CD14-positive monocyte (primary cell): ENCODE measurements at regions not wholly inside any gene's neighbourhood (a gene's known extent, or its start where the extent isn't known, plus 50 kb on each side); places are given as distances from the start of the nearest gene placed in this dataset.

Experiments
- DNase-seq, 3 donors: peaks; one replicate each; pipeline ENCODE4 v3.0.0-alpha.2; 2011 to 2022
- H2AFZ ChIP-seq: 2 replicates; pipeline ENCODE4 v1.6.0; 2012; ENCODE audit warnings: mild to moderate bottlenecking, low read depth, low read length, inconsistent platforms; ENCODE audit not compliant: insufficient read depth, poor library complexity, severe bottlenecking
- H3K27ac ChIP-seq, 2 donors: 1 replicate in 1 of 2; 2 replicates in 1 of 2; pipeline ENCODE4 v1.5.1; 2012 to 2013; ENCODE audit warnings: low read length in 2 of 2, control low read depth in 1 of 2, inconsistent platforms in 1 of 2, low read depth in 1 of 2, mild to moderate bottlenecking in 1 of 2
- H3K27me3 ChIP-seq, 2 donors: one replicate each; pipeline versions ENCODE4 v1.6.0 to v1.6.1; 2011 to 2013; ENCODE audit warnings: low read length in 2 of 2; ENCODE audit not compliant: control insufficient read depth in 2 of 2, insufficient read depth in 2 of 2
- H3K36me3 ChIP-seq, 2 donors: replicated peaks in 1 of 2; 1 replicate in 1 of 2; 2 replicates in 1 of 2; pipeline versions ENCODE4 v1.5.1 to v1.6.1; 2012 to 2013; ENCODE audit warnings: low read length in 2 of 2, control low read depth in 1 of 2, inconsistent platforms in 1 of 2, mild to moderate bottlenecking in 1 of 2; ENCODE audit not compliant: insufficient read depth in 2 of 2, control insufficient read depth in 1 of 2
- H3K4me1 ChIP-seq, 2 donors: 1 replicate in 1 of 2; 2 replicates in 1 of 2; pipeline versions ENCODE4 v1.5.1 to v1.6.1; 2012 to 2013; ENCODE audit warnings: low read length in 2 of 2, control low read depth in 1 of 2, inconsistent platforms in 1 of 2, mild to moderate bottlenecking in 1 of 2, moderate library complexity in 1 of 2; ENCODE audit not compliant: insufficient read depth in 2 of 2, control insufficient read depth in 1 of 2
- H3K4me2 ChIP-seq: replicated peaks from 2 replicates; pipeline ENCODE3; 2012; ENCODE audit warnings: low read length, moderate library complexity, mild to moderate bottlenecking; ENCODE audit not compliant: poor library complexity, severe bottlenecking; ENCODE audit errors: extremely low read depth
- H3K4me3 ChIP-seq, 3 experiments: fragments of 200-600 bp in 1 of 3; sonication (generic) in 1 of 3; replicated peaks in 1 of 3; 1 replicate in 2 of 3; 2 replicates in 1 of 3; pipeline ENCODE4 v1.5.1; 2011 to 2013; ENCODE audit warnings: low read length in 3 of 3, mild to moderate bottlenecking in 3 of 3, control low read depth in 2 of 3, low read depth in 2 of 3, inconsistent platforms in 1 of 3, moderate library complexity in 1 of 3
- H3K79me2 ChIP-seq: 2 replicates; pipeline ENCODE4 v1.6.0; 2012; ENCODE audit warnings: mild to moderate bottlenecking, control low read depth, inconsistent platforms, low read length, moderate library complexity; ENCODE audit not compliant: insufficient read depth
- H3K9ac ChIP-seq: 2 replicates; pipeline ENCODE4 v1.6.0; 2017; ENCODE audit warnings: low read length, mild to moderate bottlenecking; ENCODE audit not compliant: insufficient read depth, poor library complexity, severe bottlenecking
- H3K9me3 ChIP-seq, 2 donors: replicated peaks in 1 of 2; 1 replicate in 1 of 2; 2 replicates in 1 of 2; pipeline versions ENCODE4 v1.5.1 to v1.6.1; 2012 to 2013; ENCODE audit warnings: low read length in 2 of 2, control low read depth in 1 of 2; ENCODE audit not compliant: control insufficient read depth in 1 of 2, insufficient read depth in 1 of 2
- H4K20me1 ChIP-seq: 2 replicates; pipeline ENCODE4 v1.6.0; 2012; ENCODE audit warnings: mild to moderate bottlenecking, low read length, control low read depth, moderate library complexity; ENCODE audit not compliant: insufficient read depth
- H3K27ac Mint-ChIP-seq, 7 donors: one replicate each; pipeline ENCODE4 v1.8.0; 2020; ENCODE audit warnings: mild to moderate bottlenecking in 7 of 7, mixed read lengths in 7 of 7, moderate library complexity in 6 of 7, inconsistent platforms in 2 of 7
- H3K27me3 Mint-ChIP-seq, 3 donors: one replicate each; pipeline ENCODE4 v1.8.0; 2021 to 2022; ENCODE audit warnings: low read depth in 3 of 3, mild to moderate bottlenecking in 3 of 3, mixed read lengths in 3 of 3, moderate library complexity in 3 of 3, inconsistent platforms in 1 of 3
- H3K36me3 Mint-ChIP-seq, 2 donors: one replicate each; pipeline ENCODE4 v1.8.0; 2020; ENCODE audit warnings: mixed read lengths in 2 of 2, inconsistent platforms in 1 of 2, mild to moderate bottlenecking in 1 of 2
- H3K4me1 Mint-ChIP-seq: one replicate; pipeline ENCODE4 v1.8.0; 2020; ENCODE audit warnings: mild to moderate bottlenecking, mixed read lengths
- H3K4me3 Mint-ChIP-seq, 2 donors: one replicate each; pipeline ENCODE4 v1.8.0; 2020; ENCODE audit warnings: mild to moderate bottlenecking in 2 of 2, mixed read lengths in 2 of 2, moderate library complexity in 1 of 2
- H3K9me3 Mint-ChIP-seq, 7 donors: one replicate each; pipeline ENCODE4 v1.8.0; 2020 to 2022; ENCODE audit warnings: mixed read lengths in 7 of 7, mild to moderate bottlenecking in 6 of 7, moderate library complexity in 6 of 7, inconsistent platforms in 2 of 7
- WGBS: methylation state at CpG from one replicate; pipeline ENCODE4 v1.1.5; 2013; ENCODE audit warnings: missing lambda C conversion rate; ENCODE audit not compliant: insufficient coverage; 5-methylcytosine and 5-hydroxymethylcytosine counted together
- intact Hi-C, 2 donors: fragments of 100-400 bp; cut with micrococcal nuclease; formaldehyde crosslinking; loops; one replicate each; pipeline versions ENCODE4 v1.15.0 to v1.15.1; 2023
- TF ChIP-seq, protein P1 (sequence below): fragments of 200-600 bp; IDR thresholded peaks from one replicate; pipeline ENCODE4 v1.8.0; 2022; ENCODE audit warnings: antibody characterized with exemption, mild to moderate bottlenecking

DNA sequence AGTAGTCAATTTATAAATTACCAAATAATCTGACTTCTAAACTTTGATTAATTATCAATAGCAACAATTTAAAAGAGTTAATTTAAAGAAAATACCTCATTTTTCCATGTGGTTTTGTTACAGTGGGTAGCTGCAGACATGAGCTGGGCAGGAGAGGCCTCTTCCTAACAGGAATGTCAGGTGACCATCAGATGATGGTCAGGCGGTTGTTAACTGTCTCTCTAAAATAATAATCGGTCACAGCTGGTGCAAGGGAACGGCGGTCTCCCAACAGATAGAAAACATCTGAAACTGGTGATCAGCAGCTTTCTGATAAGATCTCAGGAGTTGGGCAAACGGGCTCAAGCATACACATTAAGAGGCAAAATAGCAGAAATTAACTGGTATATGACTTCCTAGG is 342.7 kb upstream of the CYLC2 start:
- Histone ChIP-seq H3K36me3 (no peaks in the 10 kb centered on the region), H4K20me1 (no peaks in the 10 kb centered on the region), H3K4me3 (no peak overlapping the region), H3K9me3 (peaks cover 0 to 3% of the 10 kb centered on the region in 2 donors), H3K4me1 (no peaks in the 10 kb centered on the region), H3K4me2 (no peak overlapping the region), H3K79me2 (no peaks in the 10 kb centered on the region), H3K9ac (no peak overlapping the region), H3K27me3 (no peaks in the 10 kb centered on the region), H2AFZ (no peak overlapping the region), H3K27ac (no peak overlapping the region)
- no peak overlapping the region for H3K4me3 Mint-ChIP-seq
- WGBS = 87% methylated on average over 5 of the region's 5 CpGs
- H3K4me1 Mint-ChIP-seq = no peaks in the 10 kb centered on the region
- no peak for DNase-seq
- H3K36me3 Mint-ChIP-seq = no peaks in the 10 kb centered on the region
- TF ChIP-seq, protein P1, sequence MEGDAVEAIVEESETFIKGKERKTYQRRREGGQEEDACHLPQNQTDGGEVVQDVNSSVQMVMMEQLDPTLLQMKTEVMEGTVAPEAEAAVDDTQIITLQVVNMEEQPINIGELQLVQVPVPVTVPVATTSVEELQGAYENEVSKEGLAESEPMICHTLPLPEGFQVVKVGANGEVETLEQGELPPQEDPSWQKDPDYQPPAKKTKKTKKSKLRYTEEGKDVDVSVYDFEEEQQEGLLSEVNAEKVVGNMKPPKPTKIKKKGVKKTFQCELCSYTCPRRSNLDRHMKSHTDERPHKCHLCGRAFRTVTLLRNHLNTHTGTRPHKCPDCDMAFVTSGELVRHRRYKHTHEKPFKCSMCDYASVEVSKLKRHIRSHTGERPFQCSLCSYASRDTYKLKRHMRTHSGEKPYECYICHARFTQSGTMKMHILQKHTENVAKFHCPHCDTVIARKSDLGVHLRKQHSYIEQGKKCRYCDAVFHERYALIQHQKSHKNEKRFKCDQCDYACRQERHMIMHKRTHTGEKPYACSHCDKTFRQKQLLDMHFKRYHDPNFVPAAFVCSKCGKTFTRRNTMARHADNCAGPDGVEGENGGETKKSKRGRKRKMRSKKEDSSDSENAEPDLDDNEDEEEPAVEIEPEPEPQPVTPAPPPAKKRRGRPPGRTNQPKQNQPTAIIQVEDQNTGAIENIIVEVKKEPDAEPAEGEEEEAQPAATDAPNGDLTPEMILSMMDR = no peak
- no peaks in the 10 kb centered on the region for H3K27me3 Mint-ChIP-seq
- intact Hi-C loops = no loop called here
- peaks cover 0 to 6% (median 0%) of the 10 kb centered on the region in 7 donors for H3K9me3 Mint-ChIP-seq
- H3K27ac Mint-ChIP-seq = no peak overlapping the region

DNA sequence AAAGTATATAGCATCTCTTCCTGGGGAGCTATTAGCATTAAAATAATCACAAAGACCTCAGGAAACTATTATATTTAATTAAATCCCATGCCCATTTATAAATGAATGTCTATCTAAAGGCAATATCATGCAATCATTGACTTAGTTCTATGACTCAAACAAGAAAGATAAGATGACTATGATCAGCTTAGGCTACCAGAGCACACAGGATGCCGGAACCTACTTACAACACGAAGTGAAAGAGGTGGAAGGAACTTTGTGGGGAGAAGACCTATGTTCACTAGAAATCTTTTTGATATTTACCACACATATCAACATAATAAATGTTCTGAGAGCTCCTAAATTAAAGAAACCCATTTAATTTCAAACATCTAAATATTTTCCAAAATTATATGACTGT is 344.2 kb upstream of the CYLC2 start:
- no peaks in the 10 kb centered on the region for H4K20me1 ChIP-seq
- H3K27me3 ChIP-seq = no peaks in the 10 kb centered on the region
- Mint-ChIP-seq H3K36me3 (no peaks in the 10 kb centered on the region), H3K4me1 (no peaks in the 10 kb centered on the region), H3K27me3 (no peaks in the 10 kb centered on the region), H3K4me3 (no peak overlapping the region), H3K9me3 (peaks cover 0 to 3% (median 0%) of the 10 kb centered on the region in 7 donors), H3K27ac (no peak overlapping the region)
- TF ChIP-seq, protein P1 = no peak
- peaks cover 0 to 3% of the 10 kb centered on the region in 2 donors for H3K9me3 ChIP-seq
- H3K4me1 ChIP-seq = no peaks in the 10 kb centered on the region
- no peak overlapping the region for H2AFZ ChIP-seq
- intact Hi-C loops = no loop called here
- no peak overlapping the region for H3K27ac ChIP-seq
- DNase-seq = no peak
- H3K9ac ChIP-seq = no peak overlapping the region
- no peaks in the 10 kb centered on the region for H3K79me2 ChIP-seq
- H3K4me2 ChIP-seq = no peak overlapping the region
- H3K36me3 ChIP-seq = no peaks in the 10 kb centered on the region
- no CpG with 5 or more reads among the region's 2 CpGs for WGBS
- H3K4me3 ChIP-seq = no peak overlapping the region
